IMR-90 (cell line): ENCODE measurements at regions not wholly inside any gene's neighbourhood (a gene's known extent, or its start where the extent isn't known, plus 50 kb on each side); places are given as distances from the start of the nearest gene placed in this dataset.

Experiments
- ATAC-seq: fragments of 200-7000 bp; cut with Tn5 transposase; 2 replicates; pipeline ENCODE4 v1.9.1; 2020; ENCODE audit warnings: low read depth, mild to moderate bottlenecking, moderate library complexity
- BruUV-seq: library from RNA; stranded (reverse); fragments of 400-500 nt; replicated peaks from 2 replicates; lab custom pipeline; 2021; lab: Mats Ljungman, UMichigan
- CTCF ChIA-PET: fragments of 300-600 bp; formaldehyde crosslinking; extraction: SDS; loops from one replicate; lab custom pipeline; 2021; ENCODE audit warnings: antibody characterized with exemption; lab: Yijun Ruan, JAX
- POLR2A ChIA-PET: fragments of 300-600 bp; sonication (Branson Sonifier 250); formaldehyde crosslinking; loops from one replicate; lab custom pipeline; 2022; ENCODE audit warnings: antibody characterized with exemption; ENCODE audit not compliant: unreplicated experiment; lab: Charles Lee
- DNase-seq: peaks from one replicate; pipeline ENCODE4 v3.0.0; 2013
- H2AFZ ChIP-seq: replicated peaks from 2 replicates; pipeline ENCODE3; 2013; ENCODE audit warnings: low read length, mild to moderate bottlenecking; ENCODE audit not compliant: poor library complexity
- H2AK5ac ChIP-seq: 2 replicates; pipeline ENCODE4 v1.6.1; 2013; ENCODE audit warnings: low read depth, low read length, inconsistent platforms
- H2AK9ac ChIP-seq: replicated peaks from 2 replicates; pipeline ENCODE3; 2013; ENCODE audit warnings: mild to moderate bottlenecking, low read depth, low read length, moderate library complexity; ENCODE audit not compliant: poor library complexity
- H2BK120ac ChIP-seq: 2 replicates; pipeline ENCODE4 v1.6.1; 2013; ENCODE audit warnings: low read depth, low read length, inconsistent platforms
- H2BK15ac ChIP-seq: 3 replicates; pipeline ENCODE4 v1.6.1; 2013; ENCODE audit warnings: low read depth, low read length, inconsistent platforms
- H2BK20ac ChIP-seq: 2 replicates; pipeline ENCODE4 v1.6.1; 2013; ENCODE audit warnings: low read depth, mild to moderate bottlenecking, inconsistent platforms, low read length, moderate library complexity
- H2BK5ac ChIP-seq: 2 replicates; pipeline ENCODE4 v1.6.1; 2013; ENCODE audit warnings: mild to moderate bottlenecking, low read depth, low read length, inconsistent platforms; ENCODE audit not compliant: poor library complexity, severe bottlenecking
- H3K14ac ChIP-seq: replicated peaks from 2 replicates; pipeline ENCODE4 v1.6.1; 2013; ENCODE audit warnings: low read depth, low read length, inconsistent platforms
- H3K18ac ChIP-seq: 2 replicates; pipeline ENCODE4 v1.6.1; 2013; ENCODE audit warnings: low read depth, low read length, control low read depth
- H3K23ac ChIP-seq: 2 replicates; pipeline ENCODE4 v1.6.1; 2013; ENCODE audit warnings: low read depth, low read length, inconsistent platforms
- H3K27ac ChIP-seq: 2 replicates; pipeline ENCODE4 v1.5.1; 2013; ENCODE audit warnings: mild to moderate bottlenecking, control low read depth, low read length; ENCODE audit not compliant: insufficient read depth
- H3K27me3 ChIP-seq: 2 replicates; pipeline ENCODE4 v1.6.1; 2013; ENCODE audit warnings: low read length; ENCODE audit not compliant: control insufficient read depth, insufficient read depth
- H3K36me3 ChIP-seq: 2 replicates; pipeline ENCODE4 v1.6.1; 2013; ENCODE audit warnings: low read length, mixed read lengths; ENCODE audit not compliant: control insufficient read depth, insufficient read depth
- H3K4ac ChIP-seq: 2 replicates; pipeline ENCODE4 v1.6.1; 2013; ENCODE audit warnings: low read depth, low read length, inconsistent platforms
- H3K4me1 ChIP-seq: 2 replicates; pipeline ENCODE4 v1.6.1; 2013; ENCODE audit warnings: low read length, mixed read lengths; ENCODE audit not compliant: control insufficient read depth, insufficient read depth
- H3K4me2 ChIP-seq: 2 replicates; pipeline ENCODE4 v1.6.1; 2013; ENCODE audit warnings: low read depth, mild to moderate bottlenecking, control low read depth, low read length, moderate library complexity
- H3K4me3 ChIP-seq: 2 replicates; pipeline ENCODE4 v1.5.1; 2013; ENCODE audit warnings: low read depth, mild to moderate bottlenecking, control low read depth, low read length, moderate library complexity; ENCODE audit not compliant: insufficient read depth
- H3K56ac ChIP-seq: 2 replicates; pipeline ENCODE4 v1.6.1; 2013; ENCODE audit warnings: low read length, inconsistent platforms; ENCODE audit not compliant: insufficient read depth; ENCODE audit errors: extremely low read depth
- H3K79me1 ChIP-seq, 2 experiments: 2 replicates each; pipeline ENCODE4 v1.6.1; 2013; ENCODE audit warnings: low read length in 2 of 2, inconsistent platforms in 1 of 2, low read depth in 1 of 2
- H3K9ac ChIP-seq: 2 replicates; pipeline ENCODE4 v1.6.1; 2013; ENCODE audit warnings: low read depth, low read length, control low read depth
- H3K9me1 ChIP-seq: 2 replicates; pipeline ENCODE4 v1.6.1; 2013; ENCODE audit warnings: low read length, inconsistent platforms; ENCODE audit not compliant: insufficient read depth
- H3K9me3 ChIP-seq: 2 replicates; pipeline ENCODE4 v1.6.1; 2013; ENCODE audit warnings: low read length; ENCODE audit not compliant: control insufficient read depth, insufficient read depth
- H4K20me1 ChIP-seq: 2 replicates; pipeline ENCODE4 v1.6.1; 2013; ENCODE audit warnings: low read length, inconsistent platforms; ENCODE audit not compliant: insufficient read depth
- H4K5ac ChIP-seq: 2 replicates; pipeline ENCODE4 v1.6.1; 2013; ENCODE audit warnings: mild to moderate bottlenecking, low read depth, low read length, control low read depth
- H4K8ac ChIP-seq, 2 experiments: 2 replicates each; pipeline ENCODE4 v1.6.1; 2013; ENCODE audit warnings: low read depth in 2 of 2, low read length in 2 of 2, control low read depth in 1 of 2, inconsistent platforms in 1 of 2
- H4K91ac ChIP-seq: 2 replicates; pipeline ENCODE4 v1.6.1; 2013; ENCODE audit warnings: low read depth, low read length, inconsistent platforms; ENCODE audit not compliant: insufficient read depth
- CHD1 ChIP-seq: IDR thresholded peaks from 2 replicates; pipeline ENCODE4 v1.6.1; 2012; ENCODE audit warnings: low read depth, low read length, improper control_type of control experiment
- WGBS, 2 experiments: methylation state at CpG; one replicate each; pipeline versions ENCODE4 v1.1.5 to v1.1.7; 2013; ENCODE audit warnings: missing lambda C conversion rate in 2 of 2; ENCODE audit not compliant: insufficient read length in 1 of 2; ENCODE audit errors: extremely low coverage in 2 of 2; 5-methylcytosine and 5-hydroxymethylcytosine counted together
- dilution Hi-C: fragments of 300-500 bp; cut with HindIII; formaldehyde crosslinking; loops from one replicate; pipeline ENCODE4 v1.14.3; 2018; ENCODE audit warnings: low sequenced_read_pairs; ENCODE audit not compliant: unreplicated experiment
- in situ Hi-C: fragments of 300-500 bp; cut with MboI; formaldehyde crosslinking; loops from 3 replicates; pipeline ENCODE4 v1.14.3; 2019; ENCODE audit warnings: low sequenced_read_pairs, inconsistent platforms, mixed read lengths
- intact Hi-C: fragments of 100-400 bp; cut with micrococcal nuclease; formaldehyde crosslinking; loops from 2 replicates; pipeline ENCODE4 v1.10.0; 2022

DNA sequence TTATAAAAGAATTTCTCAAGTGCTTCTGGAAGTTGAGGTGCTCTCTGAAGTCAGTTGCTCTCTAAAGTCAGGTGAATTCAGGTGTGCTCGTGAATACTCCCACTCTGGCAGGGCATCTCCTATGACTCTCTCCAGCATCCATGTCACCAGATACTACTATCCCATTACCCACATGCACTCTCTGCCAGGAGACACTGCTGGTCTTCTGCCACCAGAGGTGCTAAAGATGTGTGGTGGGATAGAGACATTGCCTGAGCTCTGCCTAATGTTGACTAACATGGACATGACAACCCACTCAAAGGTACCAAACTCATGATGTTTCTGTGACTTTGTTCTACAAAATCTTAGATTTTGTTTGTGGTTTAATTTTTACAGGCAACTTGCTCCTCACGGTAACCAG is 106.4 kb upstream of the HNRNPA3 start:
- H3K9me3 ChIP-seq = no peaks in the 10 kb centered on the region
- H3K4me3 ChIP-seq = no peak overlapping the region
- H2AK9ac ChIP-seq = no peak overlapping the region
- H3K4me2 ChIP-seq = no peak overlapping the region
- intact Hi-C loops (no loop called here), in situ Hi-C loops (no loop called here), dilution Hi-C loops (no loop called here)
- no peak overlapping the region for H3K9ac ChIP-seq
- no peak overlapping the region for H2BK5ac ChIP-seq
- H3K79me1 ChIP-seq = no peaks in the 10 kb centered on the region
- ChIA-PET POLR2A (no interaction called here), CTCF (interaction anchor here (1.2 kb wide), 1 partner anchor 43 kb away, joined by 3 read pairs; no protein-coding TSS in a partner anchor)
- H3K9me1 ChIP-seq = no peaks in the 10 kb centered on the region
- WGBS, 2 experiments = no CpG with 5 or more reads among the region's 2 CpGs
- no peak overlapping the region for H3K4ac ChIP-seq
- no peaks in the 10 kb centered on the region for H4K20me1 ChIP-seq
- ATAC-seq (no peak), DNase-seq (no peak)
- no peaks in the 10 kb centered on the region for H3K27me3 ChIP-seq
- H2BK20ac ChIP-seq = no peak overlapping the region
- TF ChIP-seq CHD1 = no peak
- no peak overlapping the region for H3K18ac ChIP-seq
- no peaks in the 10 kb centered on the region for H3K36me3 ChIP-seq
- no peak overlapping the region for H4K8ac ChIP-seq
- H3K4me1 ChIP-seq = no peaks in the 10 kb centered on the region
- H4K5ac ChIP-seq = no peak overlapping the region
- no TSS peak for BruUV-seq
- H2AFZ ChIP-seq = no peak overlapping the region
- H3K14ac ChIP-seq = no peak overlapping the region
- H2AK5ac ChIP-seq = no peak overlapping the region
- H3K56ac ChIP-seq = no peak overlapping the region
- no peak overlapping the region for H3K27ac ChIP-seq
- no peak overlapping the region for H2BK15ac ChIP-seq
- H4K91ac ChIP-seq = no peak overlapping the region
- no peak overlapping the region for H3K23ac ChIP-seq
- H2BK120ac ChIP-seq = no peak overlapping the region
